Mesenteric fat pad (tissue), 1 donor: ENCODE measurements at regions not wholly inside any gene's neighbourhood (a gene's known extent, or its start where the extent isn't known, plus 50 kb on each side); places are given as distances from the start of the nearest gene placed in this dataset.

ENCODE experiments used
- DNase-seq: peaks from one replicate; pipeline ENCODE4 v3.0.0-alpha.2; 2020; ENCODE audit warnings: low spot score
- donor health status: DM: yes; HTN: yes; CAD: no.

GRCh38 chr4:178259566-178259965, 817.3 kb upstream of the AGA start:
- no peak for DNase-seq

- DNase-seq = no peak
These were observed 821.8 kb upstream of the AGA start for GRCh38 chr4:178264001-178264400.

- no peak for DNase-seq
These were observed 829.1 kb upstream of the AGA start for GRCh38 chr4:178271386-178271785.

GRCh38 chr4:178273168-178273567, 830.9 kb upstream of the AGA start:
- DNase-seq = no peak

- no peak for DNase-seq
These were observed 833.6 kb upstream of the AGA start for GRCh38 chr4:178275671-178276360.

GRCh38 chr4:178280362-178280761, 838.1 kb upstream of the AGA start:
- no peak for DNase-seq

GRCh38 chr4:178288462-178288861, 846.2 kb upstream of the AGA start:
- no peak for DNase-seq

GRCh38 chr4:178293601-178294000, 851.4 kb upstream of the AGA start:
- no peak for DNase-seq

GRCh38 chr4:178296669-178297068, 854.4 kb upstream of the AGA start:
- no peak for DNase-seq

- no peak for DNase-seq
These were observed 864.3 kb upstream of the AGA start for GRCh38 chr4:178306565-178306964.

- DNase-seq = no peak
These were observed 867.7 kb upstream of the AGA start for GRCh38 chr4:178309890-178310289.

GRCh38 chr4:178311997-178312396, 869.8 kb upstream of the AGA start:
- DNase-seq = no peak

GRCh38 chr4:178314287-178314686, 872.0 kb upstream of the AGA start:
- DNase-seq = no peak

- DNase-seq = no peak
These were observed 874.0 kb upstream of the AGA start for GRCh38 chr4:178316211-178316610.

GRCh38 chr4:178320003-178320402, 877.8 kb upstream of the AGA start:
- DNase-seq = no peak

- DNase-seq = no peak
These were observed 880.4 kb upstream of the AGA start for GRCh38 chr4:178322524-178323183.

GRCh38 chr4:178329226-178329872, 887.1 kb upstream of the AGA start:
- DNase-seq = no peak

- DNase-seq = no peak
These were observed 891.1 kb upstream of the AGA start for GRCh38 chr4:178333355-178333754.

GRCh38 chr4:178339769-178340168, 897.5 kb upstream of the AGA start:
- no peak for DNase-seq

- DNase-seq = no peak
These were observed 898.2 kb upstream of the AGA start for GRCh38 chr4:178340468-178340867.

GRCh38 chr4:178344096-178344495, 901.9 kb upstream of the AGA start:
- no peak for DNase-seq

GRCh38 chr4:178347111-178347510, 904.9 kb upstream of the AGA start:
- DNase-seq = no peak

- no peak for DNase-seq
These were observed 907.4 kb upstream of the AGA start for GRCh38 chr4:178349601-178350000.
